Transverse colon (tissue), 4 donors: ENCODE measurements at regions not wholly inside any gene's neighbourhood (a gene's known extent, or its start where the extent isn't known, plus 50 kb on each side); places are given as distances from the start of the nearest gene placed in this dataset.

Experiments
- CTCF ChIP-seq, 5 experiments: fragments of 200-600 bp in 3 of 5; fragments of 450-650 bp in 2 of 5; sonication (generic) in 3 of 5; IDR thresholded peaks; 1 replicate in 2 of 5; 2 replicates in 3 of 5; pipeline ENCODE4 v1.5.1; 2016 to 2017; ENCODE audit warnings: antibody characterized with exemption in 5 of 5, inconsistent platforms in 3 of 5, mild to moderate bottlenecking in 2 of 5, moderate library complexity in 1 of 5
- EP300 ChIP-seq: sonication (generic); formaldehyde crosslinking; IDR thresholded peaks from one replicate; pipeline ENCODE4 v1.6.1; 2017; ENCODE audit warnings: antibody characterized with exemption, low read depth
- POLR2A ChIP-seq: fragments of 450-650 bp; IDR thresholded peaks from one replicate; pipeline ENCODE4 v1.6.1; 2016; ENCODE audit warnings: antibody characterized with exemption, mild to moderate bottlenecking, moderate library complexity
- POLR2AphosphoS5 ChIP-seq, 3 donors: sonication (generic); formaldehyde crosslinking; IDR thresholded peaks; one replicate each; pipeline ENCODE4 v1.6.1; 2016; ENCODE audit warnings: antibody characterized with exemption in 3 of 3

- TF ChIP-seq POLR2AphosphoS5 (IDR thresholded peaks at IDR 0.05) (no peak), CTCF (IDR thresholded peaks at IDR 0.05) (no peak), POLR2A (no peak), EP300 (no peak)
Measured at GRCh38 chr3:13215940-13216546, 142.8 kb upstream of the IQSEC1 start.
